BJ (cell line): ENCODE measurements at regions not wholly inside any gene's neighbourhood (a gene's known extent, or its start where the extent isn't known, plus 50 kb on each side); places are given as distances from the start of the nearest gene placed in this dataset.

ENCODE experiments used
- CTCF ChIA-PET: fragments of 350-600 bp; formaldehyde crosslinking; extraction: SDS; loops from one replicate; lab custom pipeline; 2021; ENCODE audit warnings: antibody characterized with exemption, inconsistent platforms; lab: Yijun Ruan, JAX
- POLR2A ChIA-PET: fragments of 300-600 bp; sonication (Branson Sonifier 250); formaldehyde crosslinking; extraction: SDS; loops from one replicate; lab custom pipeline; 2021; ENCODE audit warnings: antibody characterized with exemption; lab: Charles Lee
- DNase-seq: peaks from one replicate; pipeline ENCODE4 v3.0.0-alpha.2; 2011; ENCODE audit warnings: low read depth
- H3K27me3 ChIP-seq: 2 replicates; pipeline ENCODE4 v1.6.0; 2011; ENCODE audit warnings: low read length; ENCODE audit not compliant: control insufficient read depth, insufficient read depth
- H3K36me3 ChIP-seq: 2 replicates; pipeline ENCODE4 v1.5.1; 2011; ENCODE audit warnings: low read length; ENCODE audit not compliant: control insufficient read depth, insufficient read depth
- H3K4me3 ChIP-seq: 2 replicates; pipeline ENCODE4 v1.5.1; 2011; ENCODE audit warnings: low read depth, mild to moderate bottlenecking, control low read depth, low read length
- TF ChIP-seq, protein P1 (sequence below): IDR thresholded peaks from 2 replicates; pipeline ENCODE4 v1.5.1; 2011; ENCODE audit warnings: low read depth, mild to moderate bottlenecking, control low read depth, inconsistent platforms, low read length, moderate library complexity; ENCODE audit not compliant: insufficient read depth

DNA sequence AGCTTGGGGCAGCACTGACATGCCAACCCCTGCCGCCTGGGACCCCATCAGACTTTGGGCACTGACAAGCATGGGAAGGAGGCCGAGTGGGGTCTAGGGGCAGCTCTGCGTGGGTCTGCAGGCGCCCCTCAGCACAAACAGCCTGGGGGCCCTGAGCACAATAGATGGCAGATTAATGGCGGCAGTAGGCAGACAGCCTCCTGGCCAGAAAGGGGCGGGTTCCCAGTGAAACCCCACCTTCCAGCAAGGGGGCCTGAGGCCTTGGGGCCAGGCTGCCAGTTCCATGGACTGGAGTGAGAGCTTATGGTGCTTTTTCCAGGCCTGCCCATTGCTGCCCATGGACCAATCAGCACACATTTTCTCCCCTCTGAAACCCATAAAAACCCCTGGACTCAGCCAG is 2031.2 kb downstream of the EFNA5 start:
- ChIA-PET POLR2A (no interaction called here), CTCF (no interaction called here)
- Histone ChIP-seq H3K4me3 (no peak overlapping the region), H3K27me3 (no peaks in the 10 kb centered on the region), H3K36me3 (no peaks in the 10 kb centered on the region)
- no peak for DNase-seq
- TF ChIP-seq, protein P1, sequence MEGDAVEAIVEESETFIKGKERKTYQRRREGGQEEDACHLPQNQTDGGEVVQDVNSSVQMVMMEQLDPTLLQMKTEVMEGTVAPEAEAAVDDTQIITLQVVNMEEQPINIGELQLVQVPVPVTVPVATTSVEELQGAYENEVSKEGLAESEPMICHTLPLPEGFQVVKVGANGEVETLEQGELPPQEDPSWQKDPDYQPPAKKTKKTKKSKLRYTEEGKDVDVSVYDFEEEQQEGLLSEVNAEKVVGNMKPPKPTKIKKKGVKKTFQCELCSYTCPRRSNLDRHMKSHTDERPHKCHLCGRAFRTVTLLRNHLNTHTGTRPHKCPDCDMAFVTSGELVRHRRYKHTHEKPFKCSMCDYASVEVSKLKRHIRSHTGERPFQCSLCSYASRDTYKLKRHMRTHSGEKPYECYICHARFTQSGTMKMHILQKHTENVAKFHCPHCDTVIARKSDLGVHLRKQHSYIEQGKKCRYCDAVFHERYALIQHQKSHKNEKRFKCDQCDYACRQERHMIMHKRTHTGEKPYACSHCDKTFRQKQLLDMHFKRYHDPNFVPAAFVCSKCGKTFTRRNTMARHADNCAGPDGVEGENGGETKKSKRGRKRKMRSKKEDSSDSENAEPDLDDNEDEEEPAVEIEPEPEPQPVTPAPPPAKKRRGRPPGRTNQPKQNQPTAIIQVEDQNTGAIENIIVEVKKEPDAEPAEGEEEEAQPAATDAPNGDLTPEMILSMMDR = no peak

DNA sequence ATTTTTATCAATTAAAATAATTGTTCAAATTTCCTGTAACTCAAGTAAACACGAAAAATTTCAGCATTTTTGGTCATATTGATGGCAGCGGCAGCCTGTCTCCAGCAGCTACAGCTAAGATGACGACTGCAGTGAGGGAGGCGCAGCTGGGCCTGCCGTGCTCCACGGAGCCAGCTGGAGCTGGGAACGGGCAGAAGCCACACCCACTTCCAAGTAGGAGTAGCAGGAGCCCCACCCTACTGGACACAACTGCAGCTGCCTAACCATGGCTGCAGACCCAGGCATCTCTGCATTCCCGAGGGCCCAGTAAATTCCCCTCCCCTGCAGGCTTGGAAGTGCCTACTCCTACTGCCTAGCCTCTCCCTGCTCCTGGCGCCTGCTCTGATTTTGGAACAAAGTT is 2031.7 kb downstream of the EFNA5 start:
- H3K36me3 ChIP-seq = no peaks in the 10 kb centered on the region
- DNase-seq = no peak
- H3K4me3 ChIP-seq = no peak overlapping the region
- no peaks in the 10 kb centered on the region for H3K27me3 ChIP-seq
- CTCF ChIA-PET = no interaction called here
- TF ChIP-seq, protein P1 = no peak
- POLR2A ChIA-PET = no interaction called here

DNA sequence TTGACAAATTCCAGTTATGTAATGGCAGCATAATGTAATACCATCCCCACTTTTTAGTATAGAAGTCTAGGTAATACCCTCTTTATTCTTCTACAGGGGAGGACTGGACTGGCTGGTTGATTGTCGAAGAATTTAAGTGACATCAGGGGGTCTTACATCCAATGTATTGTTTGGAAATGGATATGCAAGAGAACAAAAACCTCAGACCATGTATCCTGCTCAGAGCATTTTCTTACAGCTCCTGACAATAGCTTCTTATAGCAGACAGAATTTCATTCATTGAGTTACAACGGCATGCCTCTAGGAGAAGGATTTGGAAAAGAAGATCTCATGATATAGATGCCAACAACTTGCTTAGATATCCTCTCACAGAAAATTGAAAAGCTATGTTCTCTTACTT is 2032.3 kb downstream of the EFNA5 start:
- Histone ChIP-seq H3K36me3 (no peaks in the 10 kb centered on the region), H3K27me3 (no peaks in the 10 kb centered on the region), H3K4me3 (no peak overlapping the region)
- POLR2A ChIA-PET = no interaction called here
- CTCF ChIA-PET = no interaction called here
- TF ChIP-seq, protein P1 = no peak
- DNase-seq = no peak

DNA sequence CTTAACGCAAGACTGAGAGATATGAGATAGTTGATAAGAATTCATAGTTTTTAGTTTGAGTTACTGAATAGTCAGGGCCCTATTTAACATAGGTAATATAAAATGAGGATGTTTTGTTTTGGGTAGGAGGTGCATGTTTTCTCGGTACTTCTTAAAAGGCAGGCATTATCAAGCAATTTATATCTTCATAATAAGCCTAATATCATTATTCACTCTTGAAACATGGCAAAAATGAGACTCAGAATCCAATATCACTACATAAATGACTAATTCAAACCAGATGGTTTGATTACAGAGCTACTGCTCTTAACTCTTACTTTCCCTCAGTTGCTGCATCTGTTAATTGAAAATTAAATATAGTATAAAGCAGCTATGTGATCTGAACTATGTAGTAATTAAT is 2038.7 kb downstream of the EFNA5 start:
- H3K36me3 ChIP-seq = no peaks in the 10 kb centered on the region
- DNase-seq = no peak
- no peaks in the 10 kb centered on the region for H3K27me3 ChIP-seq
- TF ChIP-seq, protein P1 = no peak
- ChIA-PET CTCF (no interaction called here), POLR2A (no interaction called here)
- H3K4me3 ChIP-seq = no peak overlapping the region

DNA sequence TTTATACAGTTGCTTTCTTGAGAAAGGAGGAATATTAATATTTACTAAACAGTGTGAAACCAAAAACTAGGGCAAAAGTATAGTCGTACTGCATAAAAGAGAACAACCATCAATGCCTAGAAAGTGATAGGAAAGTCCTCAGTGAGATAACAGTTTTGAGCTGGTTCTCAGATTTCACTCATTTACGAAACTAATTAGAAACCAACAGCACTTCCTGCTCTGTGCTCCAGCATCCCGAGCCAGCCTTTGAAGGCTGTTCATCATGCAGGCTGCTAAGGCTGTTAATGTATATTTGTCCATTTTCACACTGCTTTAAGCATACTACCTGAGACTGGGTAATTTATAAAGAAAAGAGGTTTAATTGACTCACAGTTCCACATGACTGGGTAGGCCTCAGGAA is 2039.9 kb downstream of the EFNA5 start:
- CTCF ChIA-PET = no interaction called here
- no peaks in the 10 kb centered on the region for H3K36me3 ChIP-seq
- POLR2A ChIA-PET = no interaction called here

More for the DNA sequence above, 2039.9 kb downstream of the EFNA5 start:
- TF ChIP-seq, protein P1 = no peak
- no peaks in the 10 kb centered on the region for H3K27me3 ChIP-seq
- no peak overlapping the region for H3K4me3 ChIP-seq
- DNase-seq = no peak
